ENCODE measurements at regions not wholly inside any gene's neighbourhood (a gene's known extent, or its start where the extent isn't known, plus 50 kb on each side); places are given as distances from the start of the nearest gene placed in this dataset.

GRCh38 chr11:28618416-28618815, 510.2 kb downstream of the METTL15 start:
- DNase-seq: no peak
- Histone ChIP-seq H3K4me3 (no peak overlapping the region), H3K9me3 (no peaks in the 10 kb centered on the region), H3K27ac (no peak overlapping the region), H3K36me3 (no peaks in the 10 kb centered on the region), H3K4me1 (peaks cover 0 to 6% (median 0%) of the 10 kb centered on the region in 9 donors), H3K27me3 (no peaks in the 10 kb centered on the region)
- no peak for TF ChIP-seq CTCF (IDR thresholded peaks at IDR 0.05)
- WGBS, 2 donors: 65 to 79% methylated on average over 2 of the region's 2 CpGs
- intact Hi-C loops (cut with DNase I): no loop called here
- no peak for ATAC-seq

- intact Hi-C loops (cut with DNase I): no loop called here
- H3K9me3 ChIP-seq: no peaks in the 10 kb centered on the region
- WGBS, 2 donors: 87% methylated on average over 5 of the region's 5 CpGs
- no peak for TF ChIP-seq CTCF (IDR thresholded peaks at IDR 0.05)
- H3K4me1 ChIP-seq: no peaks in the 10 kb centered on the region
- H3K4me3 ChIP-seq: no peak overlapping the region
- ATAC-seq (no peak), DNase-seq (no peak)
- H3K27me3 ChIP-seq: no peaks in the 10 kb centered on the region
- H3K36me3 ChIP-seq: no peaks in the 10 kb centered on the region
- H3K27ac ChIP-seq: no peak overlapping the region
These were observed 508.2 kb downstream of the METTL15 start for GRCh38 chr11:28616160-28616965.

- no peak for DNase-seq
- 60 to 81% methylated on average over 2 of the region's 2 CpGs for WGBS, 2 donors
- Histone ChIP-seq H3K27ac (no peak overlapping the region), H3K9me3 (no peaks in the 10 kb centered on the region), H3K4me3 (no peak overlapping the region), H3K36me3 (no peaks in the 10 kb centered on the region), H3K27me3 (no peaks in the 10 kb centered on the region), H3K4me1 (no peaks in the 10 kb centered on the region)
- TF ChIP-seq CTCF (IDR thresholded peaks at IDR 0.05): no peak
- no peak for ATAC-seq
- intact Hi-C loops (cut with DNase I): no loop called here
These were observed 507.4 kb downstream of the METTL15 start for GRCh38 chr11:28615542-28615941.

- no peaks in the 10 kb centered on the region for H3K27me3 ChIP-seq
- H3K4me1 ChIP-seq: no peaks in the 10 kb centered on the region
- 64 to 68% methylated on average over 12 of the region's 12 CpGs for WGBS, 2 donors
- H3K4me3 ChIP-seq: no peak overlapping the region
- no peak for DNase-seq
- intact Hi-C loops (cut with DNase I): no loop called here
- TF ChIP-seq CTCF (IDR thresholded peaks at IDR 0.05): no peak
- no peaks in the 10 kb centered on the region for H3K9me3 ChIP-seq
- peak in 1 of 8 donors; percentile 18 for ATAC-seq
- H3K27ac ChIP-seq: no peak overlapping the region
- no peaks in the 10 kb centered on the region for H3K36me3 ChIP-seq
These were observed 498.7 kb downstream of the METTL15 start for GRCh38 chr11:28606930-28607329.
